NK-92 treated with Interleukin-12 subunit alpha and Interleukin-12 subunit beta, amount 100 ng/mL, for 24 hours (cell line): ENCODE measurements at regions not wholly inside any gene's neighbourhood (a gene's known extent, or its start where the extent isn't known, plus 50 kb on each side); places are given as distances from the start of the nearest gene placed in this dataset.

Experiments
- DNase-seq: peaks from one replicate; lab custom pipeline; 2025; lab: John Stamatoyannopoulos, UW

DNA sequence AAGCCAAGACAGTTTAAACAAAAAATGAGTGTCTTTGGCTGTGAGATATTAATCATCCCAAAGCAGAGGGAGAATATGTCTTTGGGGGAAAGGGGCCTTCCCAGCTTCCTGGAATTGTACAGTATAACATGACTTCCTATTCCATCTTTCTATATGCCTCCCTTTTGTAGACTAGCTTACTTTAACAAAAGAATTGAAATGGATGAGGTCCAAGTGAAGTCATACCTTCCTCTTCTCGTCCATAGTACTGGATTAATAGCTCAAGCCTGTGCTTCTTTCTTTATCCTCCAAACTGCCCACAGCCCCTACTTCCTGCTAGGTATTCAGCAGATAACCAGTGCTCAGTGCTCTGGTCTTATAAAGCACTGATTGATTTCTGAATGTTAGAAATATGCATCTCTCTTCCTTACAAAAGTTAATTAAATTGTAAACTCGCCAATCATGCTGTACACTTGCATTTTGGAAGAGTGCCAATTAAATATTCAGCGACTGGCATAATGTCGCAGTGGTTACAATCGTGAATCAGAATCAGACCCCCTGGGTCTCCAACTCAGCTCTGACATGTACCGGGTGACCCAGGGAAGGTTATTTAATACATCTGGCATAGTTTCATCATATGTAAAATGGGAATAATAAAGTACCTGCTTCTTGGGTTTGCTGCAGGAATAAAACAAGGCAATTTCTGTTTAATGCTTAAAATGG is 325.1 kb downstream of the RND3 start:
- no peak for DNase-seq

DNA sequence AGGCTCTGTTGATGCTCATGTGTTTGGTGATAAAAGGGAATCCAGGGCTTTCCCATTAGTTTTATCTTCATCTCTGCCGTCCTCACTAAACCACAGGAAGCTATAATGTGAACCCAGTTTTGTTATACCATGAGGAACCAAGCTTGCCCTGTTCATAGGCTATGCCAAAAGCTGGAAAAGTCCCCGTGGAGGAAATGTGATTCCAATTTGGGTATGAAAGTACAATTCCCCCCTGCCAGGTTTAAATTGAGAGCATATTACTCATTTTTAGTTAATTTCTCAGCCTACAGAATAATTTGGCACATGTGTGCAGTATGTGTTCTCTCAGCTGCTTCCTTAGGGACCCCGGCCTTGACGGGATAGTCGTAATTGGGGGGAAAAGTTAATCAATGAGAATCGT is 327.4 kb downstream of the RND3 start:
- DNase-seq = no peak

DNA sequence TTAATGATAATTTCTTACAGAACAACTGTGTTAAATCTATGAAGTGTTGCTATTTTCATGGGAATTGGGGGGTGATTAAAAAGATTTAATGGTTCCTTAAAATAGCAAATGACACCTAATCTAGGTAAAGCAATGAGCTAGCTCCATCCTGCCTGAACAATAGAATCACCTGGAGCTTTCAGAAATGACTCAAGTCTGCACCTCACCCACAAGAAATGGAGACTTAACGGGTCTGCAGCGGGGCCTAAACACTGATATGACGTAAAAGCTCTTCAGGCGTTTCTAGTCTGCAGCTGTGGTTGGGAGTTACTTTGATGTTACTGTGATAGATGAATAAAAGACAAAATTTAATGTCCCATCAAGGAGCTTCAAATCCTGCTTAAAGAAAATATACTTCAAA is 328.2 kb downstream of the RND3 start:
- DNase-seq = no peak

DNA sequence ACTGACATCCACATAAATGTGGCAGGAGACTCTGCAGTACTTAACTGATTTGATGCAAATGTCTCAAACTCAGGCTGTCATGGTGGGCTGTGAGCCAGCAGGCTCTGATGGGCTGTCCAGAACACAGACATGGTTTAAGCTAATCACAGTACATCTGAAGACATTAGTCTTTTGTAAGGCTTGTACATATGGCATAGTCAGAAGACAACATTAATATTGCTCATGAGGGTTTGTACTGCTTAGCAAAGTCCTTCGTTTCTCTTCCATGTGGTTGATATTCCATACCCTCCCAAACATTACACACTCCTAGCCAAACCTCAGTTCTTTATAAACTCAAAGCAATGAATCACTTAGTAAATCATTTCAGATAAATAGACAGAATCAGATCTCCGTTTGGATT is 330.6 kb downstream of the RND3 start:
- DNase-seq = no peak

DNA sequence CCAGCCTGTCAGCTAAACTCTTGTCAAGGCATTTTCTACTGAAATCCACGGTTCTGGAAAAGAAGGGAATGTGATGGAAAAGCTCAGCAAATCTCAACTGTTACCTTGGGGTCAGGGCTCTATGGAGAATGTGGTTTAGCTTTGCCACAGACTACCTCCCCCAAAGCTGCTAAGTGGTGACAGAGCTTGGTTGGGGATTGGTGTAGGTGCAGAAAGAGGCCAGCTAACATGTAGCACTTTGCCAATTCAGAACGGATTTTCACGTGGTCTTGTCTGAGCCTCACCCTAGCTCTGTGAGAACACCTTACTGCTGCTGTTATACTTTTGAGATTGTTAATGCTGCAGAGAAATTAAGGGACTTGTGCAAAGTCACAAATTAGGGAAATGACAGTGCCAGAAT is 331.1 kb downstream of the RND3 start:
- DNase-seq = no peak

DNA sequence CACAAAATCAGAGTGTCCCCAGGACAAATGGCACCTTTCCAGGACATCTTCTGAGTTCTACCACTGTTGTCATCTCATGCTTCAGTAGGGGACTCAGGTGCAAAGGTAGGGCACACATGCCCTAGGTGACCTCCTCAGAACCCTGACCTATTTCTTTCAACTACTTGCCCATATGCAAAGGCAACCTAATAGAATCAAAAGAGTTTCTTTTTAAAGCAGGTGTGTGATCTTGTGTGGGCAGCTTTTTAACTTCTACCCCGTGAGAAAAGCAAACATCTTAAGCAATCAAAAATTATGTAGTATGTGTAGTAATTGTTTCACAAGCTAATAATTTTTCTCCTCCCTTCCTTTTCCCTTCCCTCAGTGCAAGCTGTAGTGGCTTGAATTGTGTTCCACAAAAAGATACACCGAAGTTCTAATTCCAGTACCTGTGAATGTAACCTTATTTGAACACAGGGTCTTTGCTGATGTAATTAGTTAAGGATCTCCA is 333.1 kb downstream of the RND3 start:
- no peak for DNase-seq

DNA sequence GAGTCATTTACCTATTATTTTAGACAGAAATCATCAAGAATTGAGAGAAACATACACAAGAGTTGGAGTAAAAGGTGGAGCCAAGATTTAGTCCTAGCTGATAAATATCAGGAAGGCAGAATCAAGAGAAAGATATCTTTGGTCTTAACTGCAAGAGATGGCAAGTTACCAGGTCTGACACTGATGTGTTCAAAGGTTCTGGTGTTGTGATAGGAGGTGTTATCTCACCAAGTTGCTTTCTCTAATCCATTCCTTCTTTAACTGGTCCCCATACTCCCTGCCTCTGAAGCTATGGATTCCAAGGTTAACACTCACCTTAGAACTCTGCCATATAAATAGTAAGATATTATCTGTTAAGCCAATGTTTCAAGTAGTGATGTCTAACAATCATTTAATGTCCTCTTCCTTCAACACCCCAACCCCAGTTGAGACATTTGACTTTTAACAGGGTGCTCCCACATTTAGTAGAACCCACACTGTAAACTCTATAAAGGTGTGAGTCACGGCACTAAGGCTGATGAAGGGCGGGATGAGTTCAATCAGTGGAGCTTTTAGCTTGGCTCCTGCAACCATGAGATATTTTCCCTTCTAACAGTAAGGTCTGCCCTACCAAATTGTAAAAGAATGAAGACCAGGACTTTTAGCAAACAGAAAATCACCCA is 333.7 kb downstream of the RND3 start:
- no peak for DNase-seq

DNA sequence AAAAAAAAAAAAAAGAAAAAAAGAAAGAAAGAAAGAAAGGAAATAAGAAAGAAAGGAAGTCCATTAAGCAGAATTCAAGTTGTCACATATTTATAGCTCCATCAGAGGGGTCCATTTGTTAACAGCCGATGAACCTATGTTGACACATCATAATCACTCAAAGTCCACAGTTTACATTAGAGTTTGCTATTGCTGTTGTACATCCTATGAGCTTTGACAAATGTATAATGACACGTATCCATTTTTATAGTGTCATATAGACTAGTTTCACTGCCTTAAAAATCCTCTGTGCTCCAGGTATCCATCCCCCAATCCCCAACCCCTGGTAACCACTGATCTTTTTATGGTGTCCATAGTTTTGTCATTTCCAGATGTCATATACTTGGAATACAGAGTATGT is 335.2 kb downstream of the RND3 start:
- DNase-seq = no peak

DNA sequence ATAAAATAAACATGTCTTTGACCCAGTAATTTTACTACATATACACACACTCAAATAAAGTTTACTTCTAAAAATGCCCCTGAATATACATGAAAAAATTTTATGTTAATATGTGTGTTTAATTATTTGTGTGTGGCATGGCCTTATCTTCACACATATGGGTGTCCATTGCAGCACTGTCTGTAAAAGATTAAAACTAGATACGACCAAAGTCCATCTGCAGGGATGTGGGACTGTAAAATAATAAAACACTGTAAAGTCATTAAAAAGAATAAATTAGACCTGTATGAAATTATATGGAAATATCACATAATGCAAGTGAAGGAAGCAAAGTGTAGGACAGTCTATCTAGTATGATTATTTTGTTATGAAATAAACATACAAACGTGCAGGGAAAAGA is 337.3 kb downstream of the RND3 start:
- DNase-seq = no peak

DNA sequence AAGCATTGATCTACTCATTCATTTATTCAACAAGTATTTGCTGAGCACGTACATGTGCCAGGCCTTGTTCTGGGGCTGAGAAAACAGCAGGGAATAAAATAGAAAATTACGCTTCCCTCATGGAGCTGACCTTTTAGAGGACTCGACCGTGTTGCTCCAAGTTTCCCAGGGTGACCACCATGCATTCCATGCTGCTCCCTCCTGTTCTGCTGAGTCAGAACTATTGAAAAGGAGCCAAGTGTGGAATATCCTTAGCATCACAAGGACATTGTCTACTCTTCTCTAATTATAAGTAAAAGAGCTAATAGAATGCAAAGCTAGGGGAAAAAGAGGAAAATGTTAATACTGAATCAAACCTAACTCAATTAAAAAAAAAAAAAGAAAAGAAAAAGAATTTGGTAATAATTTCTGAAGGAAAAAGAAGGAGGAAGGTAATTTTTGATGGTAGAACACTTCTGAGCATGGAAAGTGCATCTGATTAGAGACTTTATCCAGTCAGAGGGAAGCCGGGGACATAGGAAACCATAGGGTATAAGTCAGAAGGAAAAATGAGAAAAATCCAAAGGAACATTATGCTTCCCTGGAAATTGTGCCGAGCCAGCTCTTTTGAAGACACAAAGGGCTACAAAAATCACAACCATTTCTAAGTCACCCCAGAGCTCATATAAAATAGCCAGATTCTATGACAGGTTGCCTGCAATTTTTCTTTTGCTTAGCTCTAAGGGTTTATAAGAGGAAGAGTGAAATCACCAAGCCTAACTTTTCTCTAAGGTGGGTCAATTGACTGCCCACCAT is 339.4 kb downstream of the RND3 start:
- no peak for DNase-seq

DNA sequence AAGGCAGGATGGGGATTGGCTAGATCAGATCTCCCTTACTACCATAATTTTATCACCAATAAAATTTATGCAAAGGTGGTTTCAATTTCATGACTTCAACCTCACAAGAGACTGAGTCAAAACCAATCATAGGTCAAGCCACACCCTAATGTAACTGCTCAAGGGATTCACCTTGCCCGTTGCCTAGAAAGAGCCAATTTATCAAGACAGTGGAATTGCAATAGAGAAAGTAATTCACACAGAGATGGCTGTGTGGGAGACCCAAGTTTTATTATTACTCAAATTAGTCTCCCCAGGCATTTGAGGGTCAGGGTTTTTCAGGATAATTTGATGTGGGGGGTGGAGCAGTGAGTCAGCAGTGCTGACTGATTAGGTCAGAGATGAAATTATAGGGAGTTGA is 340.6 kb downstream of the RND3 start:
- no peak for DNase-seq

DNA sequence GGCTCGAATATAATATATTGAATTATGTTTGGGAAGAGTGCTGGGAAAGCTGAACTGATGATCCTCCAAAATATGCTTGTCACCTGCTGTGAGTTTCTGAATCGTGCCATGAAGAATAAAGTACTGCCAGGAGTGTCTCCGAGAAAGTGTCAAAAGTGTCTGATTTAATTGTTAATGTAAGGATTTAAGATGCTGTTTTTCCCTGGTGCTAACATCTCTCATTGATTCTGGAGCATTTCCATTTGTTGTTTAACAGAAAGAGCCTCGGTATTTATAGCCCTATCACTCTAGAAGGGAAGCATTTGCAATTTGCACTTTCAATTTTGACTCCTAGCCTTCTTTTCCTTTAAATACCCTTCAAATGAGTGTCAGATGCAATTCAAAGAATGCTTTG is 342.2 kb downstream of the RND3 start:
- no peak for DNase-seq

DNA sequence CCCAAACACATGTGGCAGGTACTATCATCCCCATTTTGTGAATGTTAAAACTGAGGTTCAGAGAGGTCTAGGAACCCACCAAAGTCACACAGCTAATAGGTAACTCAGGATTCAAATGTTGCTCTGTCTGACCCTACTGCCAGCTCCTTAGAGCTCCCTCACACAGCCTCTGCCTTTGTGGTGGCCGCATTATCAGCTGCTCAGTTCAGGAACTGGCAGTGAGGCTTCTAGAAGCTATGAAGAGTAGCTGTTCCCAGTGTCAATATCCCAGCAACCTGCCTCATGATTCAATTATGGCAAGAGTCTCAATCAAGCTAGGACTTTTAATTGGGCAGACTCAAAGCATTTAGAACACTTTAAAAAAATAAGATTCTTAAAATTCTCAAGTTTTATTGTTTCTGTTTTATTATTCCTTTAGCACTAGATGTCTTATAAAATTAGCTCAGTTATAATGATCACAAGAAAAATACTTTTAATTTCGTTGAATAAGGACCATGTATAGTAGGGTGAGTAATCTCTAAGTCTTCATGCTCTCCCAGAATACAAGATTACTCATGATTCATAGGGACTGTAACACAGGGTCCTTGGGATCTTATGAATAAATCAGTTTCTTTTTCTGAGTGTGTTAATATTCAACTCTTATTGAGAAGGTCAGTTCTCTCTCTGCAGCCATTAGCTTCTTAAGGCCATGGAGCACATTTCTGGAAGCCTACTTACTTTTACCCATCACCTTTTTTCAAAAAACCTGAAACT is 342.7 kb downstream of the RND3 start:
- DNase-seq = no peak

DNA sequence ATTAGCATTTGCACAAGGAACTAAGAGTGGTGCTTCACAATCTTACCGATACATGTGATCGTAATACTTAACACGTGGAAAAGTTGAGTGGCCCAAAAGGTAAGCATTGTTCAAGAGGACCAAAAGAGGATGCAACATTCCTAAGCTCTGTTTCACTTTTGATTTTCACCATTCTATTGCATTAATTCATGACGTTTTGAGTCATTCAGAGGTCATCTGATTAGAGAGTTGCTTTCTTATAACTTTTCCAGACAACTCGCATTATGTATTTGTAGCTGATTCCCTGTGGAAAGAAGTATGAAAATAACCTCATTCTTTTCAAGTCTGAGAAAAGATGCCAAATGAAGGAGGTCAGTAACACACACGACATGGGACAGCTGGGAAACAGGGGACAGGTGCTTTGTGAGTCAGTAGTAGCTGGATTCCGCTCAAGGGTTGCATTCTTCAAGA is 344.4 kb downstream of the RND3 start:
- no peak for DNase-seq

DNA sequence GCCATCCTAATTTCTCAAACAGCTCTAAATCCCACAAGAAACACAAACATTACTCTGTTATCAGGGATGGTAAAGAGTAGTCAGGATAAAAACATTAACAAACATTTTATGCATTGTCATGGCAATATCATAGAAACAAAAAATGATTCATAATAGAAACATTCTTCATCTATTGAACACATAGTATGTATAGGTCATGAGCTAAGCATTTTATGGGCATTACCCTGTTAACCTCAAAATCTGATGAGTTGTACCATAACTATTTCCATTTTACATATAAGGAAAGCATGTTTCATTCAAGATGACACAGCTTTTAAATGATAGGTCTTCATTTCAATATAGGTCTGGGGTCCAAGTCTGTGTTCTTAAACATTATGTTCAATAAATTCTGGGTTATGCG is 344.9 kb downstream of the RND3 start:
- no peak for DNase-seq

DNA sequence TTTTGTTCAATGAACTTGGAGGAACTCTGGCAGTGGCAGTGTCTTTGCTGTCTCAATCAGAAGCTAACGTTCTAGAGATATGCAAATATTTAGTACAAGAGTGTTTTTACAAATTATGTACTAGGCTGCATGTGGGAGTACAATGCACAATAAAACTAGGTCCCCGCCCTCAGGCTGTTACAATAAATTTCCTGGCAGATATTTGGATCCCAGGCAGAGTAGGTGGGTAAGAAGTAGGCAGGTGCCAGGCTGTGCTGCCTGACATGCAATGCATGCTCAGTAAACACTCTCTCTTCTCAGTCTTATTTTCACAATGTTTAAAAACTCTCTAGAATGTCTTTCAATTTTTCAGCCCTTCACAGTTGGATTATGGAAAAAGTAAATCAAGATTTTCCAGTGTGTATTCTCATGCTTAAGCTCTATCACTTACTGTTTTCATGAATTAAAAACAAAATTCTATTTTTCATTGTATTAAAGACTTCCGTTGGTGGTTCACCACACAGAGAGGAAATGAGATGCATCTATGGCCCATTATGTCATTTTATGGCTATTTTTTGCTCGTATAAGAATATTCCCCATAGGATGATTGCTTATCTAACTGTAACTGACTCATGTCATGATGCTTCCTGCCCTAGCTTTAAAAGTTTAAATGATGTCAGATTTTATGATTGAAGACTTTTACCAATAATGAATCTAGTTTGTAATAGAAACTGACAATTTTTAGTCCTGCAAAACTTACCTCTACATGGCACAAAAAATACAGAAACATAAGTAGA is 346.1 kb downstream of the RND3 start:
- DNase-seq = no peak

DNA sequence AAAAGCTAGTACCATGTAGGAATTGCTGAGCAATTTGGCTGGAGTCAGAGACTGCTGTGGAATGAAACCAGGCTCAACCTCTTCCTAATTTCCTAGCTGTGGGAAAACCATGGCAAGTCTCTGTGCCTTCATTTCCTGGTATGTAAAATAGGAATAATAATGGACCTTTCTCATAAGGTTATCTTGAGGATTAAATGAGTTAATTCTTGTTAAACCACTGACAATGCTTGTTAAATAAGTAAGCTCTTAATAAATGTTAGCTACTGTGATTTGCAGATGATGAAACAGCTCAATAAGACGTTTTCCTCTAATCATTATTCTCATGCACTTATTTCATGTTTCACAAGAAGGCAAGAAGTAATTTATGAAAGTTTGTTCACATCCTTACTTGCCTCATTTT is 346.7 kb downstream of the RND3 start:
- DNase-seq = no peak

DNA sequence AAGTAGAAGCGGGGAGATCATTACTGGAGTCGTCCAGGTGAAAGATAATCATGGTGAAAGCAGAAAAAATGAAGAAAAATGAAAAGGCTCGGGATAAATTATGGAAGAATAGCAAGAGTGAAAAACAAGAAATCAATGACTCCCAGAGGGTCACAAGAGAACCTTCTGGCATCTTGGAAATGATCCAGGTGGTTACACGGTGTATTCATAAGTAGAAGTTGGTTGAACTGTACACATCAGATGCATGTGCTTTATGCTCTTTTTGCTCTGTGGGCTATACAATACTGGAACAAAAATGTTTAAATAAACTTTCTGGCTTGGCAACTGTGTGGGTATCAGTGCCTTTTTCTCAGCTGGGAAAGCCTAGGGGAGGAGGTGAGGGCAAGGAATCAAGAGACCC is 348.9 kb downstream of the RND3 start:
- no peak for DNase-seq

DNA sequence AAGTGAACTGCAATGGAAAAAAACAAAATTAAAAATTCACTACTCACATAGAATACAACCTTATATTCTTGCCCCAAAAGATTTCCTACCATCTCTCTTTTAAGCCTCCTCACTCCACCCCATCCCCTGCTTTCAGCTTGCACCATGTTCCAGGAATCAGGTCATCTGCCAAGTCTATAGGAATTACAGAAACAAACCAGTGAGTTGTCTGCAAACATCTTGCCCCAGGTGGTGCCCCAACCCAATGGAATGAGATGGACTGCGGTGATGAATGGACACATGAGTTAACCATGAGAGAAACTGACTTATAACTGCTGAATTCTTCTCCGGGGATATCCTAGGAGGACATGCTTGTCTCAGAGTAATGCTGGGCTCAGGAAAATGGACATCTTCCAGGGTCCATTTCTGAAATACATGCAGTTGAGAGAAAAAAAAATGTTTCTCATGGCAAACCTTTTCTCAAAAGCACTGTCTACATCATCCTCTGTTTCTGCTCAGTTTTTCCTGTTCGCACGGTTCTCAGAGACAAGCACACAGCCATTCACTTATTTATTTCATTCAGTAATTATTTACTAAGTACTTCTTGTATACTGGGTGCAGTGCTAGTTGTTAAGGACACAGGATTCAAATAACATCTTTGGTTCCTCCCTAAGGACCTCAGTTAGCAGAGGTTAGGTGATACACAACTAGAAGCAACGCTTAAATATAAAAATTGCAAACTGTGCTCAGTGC is 350.0 kb downstream of the RND3 start:
- DNase-seq = no peak

DNA sequence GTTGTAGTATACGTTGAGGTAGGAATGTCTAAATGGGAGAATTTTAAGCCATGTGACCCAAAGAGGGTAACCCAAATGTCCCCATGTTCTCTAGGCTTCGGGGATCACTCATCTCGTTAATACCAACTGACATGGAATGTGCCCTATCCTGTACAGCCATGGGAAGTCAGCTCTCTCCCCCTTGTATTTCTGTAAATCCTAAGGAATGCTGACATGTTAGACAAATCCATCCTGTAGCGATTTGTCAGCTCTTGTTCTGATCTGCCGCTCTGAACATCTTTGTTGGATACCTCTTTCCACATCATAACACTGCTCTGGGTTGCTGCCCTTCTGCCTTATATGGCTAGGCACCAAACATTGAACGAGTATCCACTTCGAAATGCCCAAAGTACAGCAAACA is 350.6 kb downstream of the RND3 start:
- DNase-seq = no peak

DNA sequence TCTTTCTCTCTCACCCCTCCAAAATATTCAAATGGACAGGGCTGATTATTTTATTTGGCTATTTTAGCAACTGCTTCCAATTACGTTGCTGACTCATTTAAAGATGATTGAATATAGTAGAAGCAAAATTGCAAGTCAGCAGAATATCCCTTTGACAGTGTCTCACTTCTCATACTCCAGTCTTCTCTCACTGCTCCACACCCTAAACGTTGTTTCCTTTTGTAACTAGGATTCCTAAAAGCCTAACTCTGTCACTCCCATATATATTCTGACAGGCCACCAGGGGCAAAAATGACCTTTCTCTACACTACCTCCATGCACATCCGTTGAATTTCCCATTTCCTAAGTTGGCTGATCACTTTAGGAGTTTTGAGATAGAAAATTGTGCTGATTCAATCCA is 351.1 kb downstream of the RND3 start:
- no peak for DNase-seq
